NCI-H774 (cell line): ENCODE measurements at regions not wholly inside any gene's neighbourhood (a gene's known extent, or its start where the extent isn't known, plus 50 kb on each side); places are given as distances from the start of the nearest gene placed in this dataset.
A peak's percentile ranks its signal among the peaks of the same experiment; 100 is the strongest.

Experiments
- DNase-seq: peaks from one replicate; lab custom pipeline; 2025; lab: John Stamatoyannopoulos, UW

DNA sequence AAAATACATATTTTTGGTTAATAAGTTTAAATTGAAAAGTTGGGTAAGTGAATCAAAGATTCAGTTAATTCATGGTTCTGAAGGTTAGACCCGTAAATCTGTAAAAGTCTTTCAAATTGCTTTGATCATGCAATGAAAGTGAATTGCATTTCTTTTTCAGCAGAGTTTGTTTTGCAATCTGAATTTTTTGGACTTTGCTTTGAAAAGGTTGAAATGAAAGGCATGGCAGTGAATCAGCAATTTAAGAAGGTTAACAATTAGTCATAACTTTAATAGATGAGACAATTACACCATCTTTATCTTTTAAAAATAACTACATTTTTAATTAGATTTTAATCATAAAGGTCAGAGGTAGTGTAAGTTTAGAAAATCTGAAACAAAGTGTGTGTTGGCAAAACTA, 310.9 kb upstream of the KCNJ16 start:
- no peak for DNase-seq

- DNase-seq, result no peak
Measured at GRCh38 chr17:69769050-69769449, 306.0 kb upstream of the KCNJ16 start.

GRCh38 chr17:69773081-69773480, 301.9 kb upstream of the KCNJ16 start:
- peak; percentile 81 for DNase-seq

DNA sequence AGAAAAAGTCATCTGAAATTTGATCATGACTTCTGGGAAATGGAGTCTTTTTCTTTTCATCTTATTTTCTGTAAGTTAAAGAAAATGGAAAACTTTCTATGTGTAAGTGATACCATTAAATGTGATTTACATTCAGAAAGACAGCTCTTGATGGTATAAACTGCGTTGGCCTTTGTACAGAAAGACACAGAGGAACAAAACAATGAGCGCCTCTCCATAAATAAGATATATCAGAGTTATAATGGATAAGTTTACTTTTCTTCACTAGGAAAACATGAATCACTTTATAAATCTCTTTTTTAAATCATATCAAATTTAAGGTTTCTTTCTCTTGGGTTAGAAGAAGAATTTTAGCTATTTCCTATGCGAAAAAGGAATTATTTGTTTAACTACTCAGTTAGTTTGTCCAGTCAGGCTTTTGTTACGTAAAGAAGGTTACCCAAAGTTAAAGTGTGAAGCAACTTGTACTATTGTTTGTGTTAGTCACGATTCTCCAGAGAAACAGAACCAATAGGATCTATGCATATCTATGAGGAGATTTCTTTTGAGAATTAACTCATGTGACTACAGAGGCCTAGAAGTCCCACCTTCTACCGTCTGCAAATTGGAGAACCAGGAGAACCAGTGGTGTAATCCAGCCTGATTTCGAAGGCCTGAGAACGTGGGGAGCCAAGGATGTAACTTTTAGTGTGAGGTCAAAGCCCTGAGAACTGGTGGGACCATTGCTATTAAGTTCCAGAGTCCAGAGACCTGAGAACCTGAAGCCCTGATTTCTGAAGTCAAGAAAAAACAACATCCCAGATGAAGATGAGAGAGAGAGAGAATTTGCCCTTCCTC, 295.4 kb upstream of the KCNJ16 start:
- DNase-seq, result no peak

DNA sequence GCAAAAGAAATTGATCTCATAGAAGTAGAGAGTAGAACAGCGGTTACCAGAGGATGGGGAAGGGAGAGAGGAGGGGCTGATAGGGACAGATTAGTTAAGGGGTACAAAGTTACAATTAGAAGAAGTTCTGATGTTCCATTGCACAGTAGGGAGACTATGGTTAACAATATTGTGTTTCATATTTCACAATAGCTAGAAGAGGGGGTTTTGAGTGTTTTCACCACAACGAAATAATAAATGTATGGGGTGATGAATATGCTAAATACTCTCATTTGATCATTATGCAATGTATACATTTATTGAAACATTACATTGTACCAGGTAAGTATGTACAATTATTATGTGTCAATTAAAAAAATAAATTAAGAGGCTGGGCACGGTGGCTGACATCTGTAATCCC, 291.2 kb upstream of the KCNJ16 start:
- no peak for DNase-seq

GRCh38 chr17:69788957-69789356, 286.1 kb upstream of the KCNJ16 start:
- no peak for DNase-seq

DNA sequence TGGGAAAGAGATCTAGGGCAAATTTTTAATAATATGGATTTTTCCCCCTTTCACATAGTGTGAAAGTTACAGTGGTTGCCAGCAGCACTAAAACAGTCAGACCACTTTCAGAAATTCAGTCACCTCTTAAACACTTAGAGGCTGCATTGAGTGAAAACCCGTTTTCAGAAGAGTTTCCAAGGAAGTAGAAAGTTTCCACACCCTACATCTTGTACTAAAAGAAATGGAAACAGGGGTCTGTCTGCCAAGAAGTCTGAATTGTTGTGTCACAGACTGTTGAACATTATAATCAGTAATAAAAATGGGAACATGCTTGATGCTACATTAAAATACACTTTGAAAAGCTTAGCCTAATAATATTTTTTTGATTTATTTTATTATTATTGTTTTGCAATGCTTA, 278.9 kb upstream of the KCNJ16 start:
- no peak for DNase-seq

DNA sequence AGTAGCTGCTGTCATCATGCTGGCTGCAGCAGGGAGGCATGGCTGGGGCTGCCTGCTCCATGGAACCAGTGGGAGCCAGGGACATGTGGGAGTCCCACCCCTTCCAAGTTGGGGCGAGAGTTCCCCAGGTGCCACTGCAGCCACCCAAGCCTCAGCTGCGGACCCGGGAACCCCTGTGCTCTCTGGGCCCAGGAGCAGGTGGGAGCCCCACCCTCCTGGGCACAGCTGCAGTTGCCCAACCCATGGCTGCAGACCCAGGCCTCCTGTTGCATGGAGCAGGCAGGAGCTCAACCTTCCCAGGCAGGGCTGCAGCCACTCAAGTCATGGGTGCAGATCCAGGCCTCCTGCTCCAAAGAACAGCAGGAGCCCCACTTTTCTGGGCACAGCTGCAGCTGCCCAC, 274.2 kb upstream of the KCNJ16 start:
- no peak for DNase-seq

- no peak for DNase-seq
Measured at GRCh38 chr17:69801368-69801767, 273.7 kb upstream of the KCNJ16 start.

GRCh38 chr17:69802045-69802740, 272.8 kb upstream of the KCNJ16 start:
- no peak for DNase-seq

DNA sequence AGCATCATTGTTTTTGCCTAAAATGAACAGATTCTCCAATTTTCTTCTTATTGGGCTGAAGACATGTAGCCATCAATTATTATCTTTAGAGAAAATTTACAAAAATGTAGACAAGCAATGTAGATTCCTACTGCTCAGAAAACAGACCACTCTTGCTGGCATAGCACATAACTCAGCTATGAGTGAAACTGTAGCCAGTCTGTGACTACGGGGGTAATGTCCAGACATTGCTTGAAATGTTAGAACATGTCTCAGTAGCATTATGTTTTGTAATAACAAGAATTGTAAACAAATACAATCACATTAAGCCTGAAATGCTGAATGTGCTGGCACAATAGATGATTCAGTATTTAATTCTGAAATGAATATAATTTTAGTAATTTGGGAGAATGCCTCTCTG, 265.7 kb upstream of the KCNJ16 start:
- DNase-seq, result no peak

DNA sequence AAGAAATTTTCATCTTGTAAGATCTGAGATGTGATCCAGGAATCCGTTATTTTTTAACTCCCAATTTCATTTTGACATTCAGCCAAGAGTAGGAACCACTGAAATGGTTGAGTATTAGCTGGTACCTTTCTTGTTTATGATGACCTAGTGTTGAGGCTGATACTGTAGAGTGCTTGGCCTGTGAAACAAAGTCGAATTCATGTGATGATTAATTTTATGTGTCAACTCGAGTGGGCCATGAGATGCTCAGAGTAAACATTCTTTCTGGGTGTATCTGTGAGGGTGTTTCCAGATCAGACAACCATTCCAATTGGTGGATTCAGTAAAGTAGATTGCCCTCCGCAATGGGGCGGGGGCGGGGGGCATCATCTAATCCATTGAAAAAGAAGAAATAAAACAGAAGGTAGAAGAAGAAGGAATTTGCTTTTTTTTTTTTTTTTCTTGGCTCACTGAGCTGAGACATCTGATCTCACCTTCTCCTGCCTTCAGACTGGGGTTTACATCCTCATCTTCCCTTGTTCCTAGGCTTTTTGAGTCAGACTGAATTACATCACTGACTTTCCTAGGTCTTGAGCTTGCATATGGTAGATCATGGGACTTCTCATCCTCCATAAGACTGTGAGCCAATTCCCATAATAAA, 264.6 kb upstream of the KCNJ16 start:
- DNase-seq, result no peak

DNA sequence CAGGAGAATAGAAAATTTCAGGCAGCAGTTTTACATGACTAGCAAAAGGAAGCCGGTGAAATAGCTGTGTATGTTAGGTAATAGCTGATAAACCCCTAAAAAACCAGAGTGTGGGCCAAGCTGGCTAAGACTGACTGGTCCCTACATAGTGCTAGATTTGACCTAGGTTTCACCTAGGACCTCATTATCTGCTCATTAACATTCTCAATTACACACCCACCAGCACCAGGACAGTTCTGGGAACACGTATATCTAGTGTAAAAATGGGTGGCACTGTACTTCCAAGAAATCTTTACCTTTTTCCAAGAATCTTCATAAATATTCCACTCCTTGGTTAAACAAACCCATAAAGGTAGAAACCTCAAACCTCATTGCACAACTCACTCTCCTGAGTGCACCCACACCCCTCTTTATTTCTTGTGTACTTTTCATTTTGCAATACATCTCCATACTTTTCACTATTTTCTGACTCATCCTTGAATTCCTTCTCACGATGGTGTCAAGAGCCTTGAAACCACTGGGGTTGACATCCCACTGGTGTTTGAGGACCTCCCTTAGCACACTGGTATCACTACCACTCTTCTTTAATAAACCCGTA, 262.7 kb upstream of the KCNJ16 start:
- no peak for DNase-seq

GRCh38 chr17:69814031-69814430, 261.0 kb upstream of the KCNJ16 start:
- no peak for DNase-seq

GRCh38 chr17:69815406-69815805, 259.6 kb upstream of the KCNJ16 start:
- no peak for DNase-seq

GRCh38 chr17:69818467-69818866, 256.6 kb upstream of the KCNJ16 start:
- no peak for DNase-seq

GRCh38 chr17:69819316-69820087, 255.5 kb upstream of the KCNJ16 start:
- no peak for DNase-seq

DNA sequence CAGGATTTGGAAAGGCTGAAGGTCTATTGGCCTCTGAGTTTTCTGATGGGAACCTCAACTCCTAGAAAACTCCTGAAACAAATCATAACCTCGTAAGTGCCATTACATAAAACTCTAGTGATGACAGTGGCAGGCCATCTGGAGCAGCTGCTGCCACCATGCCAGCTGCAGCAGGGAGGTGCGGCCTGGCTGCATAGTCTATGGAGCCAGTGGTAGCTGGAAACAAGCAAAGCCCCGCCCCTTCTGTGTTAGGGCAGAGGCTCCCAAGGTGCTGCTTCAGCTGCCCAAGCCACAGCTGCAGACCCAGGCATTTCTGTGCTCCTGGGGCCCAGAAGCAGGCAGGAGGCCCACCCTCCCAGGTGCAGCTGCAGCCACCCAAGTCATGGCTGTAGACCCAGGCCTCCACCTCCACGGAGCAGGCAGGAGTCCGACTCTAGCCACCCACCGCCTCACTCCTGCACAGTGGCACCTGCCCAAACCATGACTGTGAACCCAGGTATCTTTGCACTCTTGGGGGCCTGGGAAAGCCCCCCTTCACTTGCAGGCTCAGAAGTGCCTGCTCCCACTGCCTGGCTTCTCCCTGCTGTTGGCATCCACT, 254.1 kb upstream of the KCNJ16 start:
- peak; percentile 17 for DNase-seq

DNA sequence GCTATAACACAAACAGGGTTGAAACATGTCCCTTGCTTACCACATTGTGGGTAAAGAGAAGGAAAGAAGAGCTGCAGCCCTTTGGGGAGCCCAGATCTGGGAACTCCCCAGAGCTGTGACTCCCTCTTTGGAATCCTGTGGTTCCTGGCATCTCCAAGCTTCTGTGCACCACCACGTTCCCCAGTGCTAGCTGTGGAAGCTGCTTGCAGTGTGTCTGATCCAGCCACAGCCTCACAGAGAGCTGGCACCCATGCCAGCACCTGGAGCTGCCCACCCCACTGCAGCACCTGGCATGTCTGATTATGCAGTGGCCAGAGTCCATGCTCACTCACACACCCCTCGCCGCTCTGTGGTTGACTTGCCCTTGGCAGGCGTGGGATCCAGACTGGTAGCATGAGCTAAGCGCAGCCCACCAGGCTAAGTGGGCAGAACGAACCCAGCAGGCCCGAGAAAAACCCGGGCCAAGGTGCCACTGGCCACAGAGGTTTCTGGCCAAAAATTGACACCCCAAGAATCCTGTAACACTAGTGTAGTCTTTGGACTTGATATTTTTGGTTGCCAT, 252.6 kb upstream of the KCNJ16 start:
- DNase-seq, result no peak

- DNase-seq, result no peak
Measured at GRCh38 chr17:69828087-69828486, 246.9 kb upstream of the KCNJ16 start.

- DNase-seq, result no peak
Measured at GRCh38 chr17:69834494-69834893, 240.5 kb upstream of the KCNJ16 start.
